HG02884 (cell line): ENCODE measurements at regions not wholly inside any gene's neighbourhood (a gene's known extent, or its start where the extent isn't known, plus 50 kb on each side); places are given as distances from the start of the nearest gene placed in this dataset.

Experiments used
- ATAC-seq: cut with Tn5 transposase; IDR thresholded peaks from one replicate; pipeline ENCODE4 v1.9.1; 2021; ENCODE audit warnings: mild to moderate bottlenecking, moderate library complexity; ENCODE audit not compliant: unreplicated experiment

GRCh38 chr2:104433657-104434056 lies 420.3 kb upstream of the POU3F3 start:
- ATAC-seq: no peak

GRCh38 chr2:104434318-104434792 lies 419.6 kb upstream of the POU3F3 start:
- ATAC-seq: peak; percentile 93

- no peak for ATAC-seq
Observed at GRCh38 chr2:104434966-104435365, 418.9 kb upstream of the POU3F3 start.

- ATAC-seq: no peak
Observed at GRCh38 chr2:104438481-104438880, 415.4 kb upstream of the POU3F3 start.

- no peak for ATAC-seq
Observed at GRCh38 chr2:104443145-104443544, 410.8 kb upstream of the POU3F3 start.

- no peak for ATAC-seq
Observed at GRCh38 chr2:104444392-104444791, 409.5 kb upstream of the POU3F3 start.

- no peak for ATAC-seq
Observed at GRCh38 chr2:104444889-104445288, 409.0 kb upstream of the POU3F3 start.

GRCh38 chr2:104447831-104448434 lies 406.0 kb upstream of the POU3F3 start:
- ATAC-seq: peak; percentile 54

- ATAC-seq: no peak
Observed at GRCh38 chr2:104448661-104449440, 405.1 kb upstream of the POU3F3 start.

- no peak for ATAC-seq
Observed at GRCh38 chr2:104452558-104452957, 401.4 kb upstream of the POU3F3 start.

GRCh38 chr2:104462731-104463130 lies 391.2 kb upstream of the POU3F3 start:
- ATAC-seq: no peak

GRCh38 chr2:104465981-104466380 lies 387.9 kb upstream of the POU3F3 start:
- ATAC-seq: no peak

GRCh38 chr2:104468846-104469245 lies 385.1 kb upstream of the POU3F3 start:
- ATAC-seq: no peak

GRCh38 chr2:104472076-104472475 lies 381.8 kb upstream of the POU3F3 start:
- no peak for ATAC-seq

- ATAC-seq: peak; percentile 57
Observed at GRCh38 chr2:104473546-104473945, 380.4 kb upstream of the POU3F3 start.

- no peak for ATAC-seq
Observed at GRCh38 chr2:104474716-104475115, 379.2 kb upstream of the POU3F3 start.

GRCh38 chr2:104476075-104476474 lies 377.8 kb upstream of the POU3F3 start:
- no peak for ATAC-seq

GRCh38 chr2:104476563-104476988 lies 377.3 kb upstream of the POU3F3 start:
- no peak for ATAC-seq

GRCh38 chr2:104481341-104481740 lies 372.6 kb upstream of the POU3F3 start:
- ATAC-seq: no peak

GRCh38 chr2:104487366-104487765 lies 366.5 kb upstream of the POU3F3 start:
- ATAC-seq: no peak

GRCh38 chr2:104493698-104494097 lies 360.2 kb upstream of the POU3F3 start:
- no peak for ATAC-seq

- ATAC-seq: no peak
Observed at GRCh38 chr2:104501342-104501741, 352.6 kb upstream of the POU3F3 start.
